ENCODE measurements at regions not wholly inside any gene's neighbourhood (a gene's known extent, or its start where the extent isn't known, plus 50 kb on each side); places are given as distances from the start of the nearest gene placed in this dataset.

DNA sequence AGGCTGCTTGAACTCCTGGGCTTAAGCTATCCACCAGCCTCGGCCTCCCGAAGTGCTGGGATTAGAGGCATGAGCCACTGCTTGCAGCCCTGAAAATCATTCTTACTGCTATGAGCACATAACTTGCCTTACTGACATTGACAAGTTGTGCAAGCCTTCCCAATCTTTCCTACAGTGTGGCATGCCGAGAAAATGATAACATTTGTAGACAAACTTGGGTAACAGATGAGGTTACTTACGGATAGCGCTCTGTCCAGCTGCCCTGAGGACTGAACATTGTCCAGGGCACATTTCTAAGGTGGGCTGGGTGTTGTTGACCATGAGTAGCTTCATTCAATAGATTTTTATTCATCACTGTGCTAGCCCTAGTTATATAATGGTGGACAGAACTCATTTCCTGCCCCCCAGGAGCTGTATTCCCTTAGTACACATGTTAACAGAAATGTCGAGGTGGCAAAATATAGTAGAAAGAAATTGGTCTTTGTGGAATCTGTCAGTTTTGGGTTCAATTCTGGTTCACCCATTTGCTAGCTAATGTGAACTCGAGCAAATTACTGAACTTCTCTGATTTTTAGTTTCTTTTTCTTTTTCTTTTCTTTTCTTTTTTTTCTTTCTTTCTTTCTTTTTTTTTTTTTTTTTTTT is 118.4 kb upstream of the AKIRIN2 start:
- peaks cover 84% of the 10 kb centered on the region for H3K4me1 ChIP-seq (ENCODE audit: insufficient read depth, low read length)
- no peaks in the 10 kb centered on the region for H3K27me3 ChIP-seq (ENCODE audit: control insufficient read depth in 1 of 2, insufficient read depth in 2 of 2, low read length in 2 of 2)
- H3K9ac ChIP-seq (ENCODE audit: insufficient read depth, low read depth, low read length), result no peak overlapping the region
- DNase-seq (ENCODE audit: low spot score) (peak; percentile 82), FAIRE-seq (peak; percentile 39), ATAC-seq (peak; percentile 83)
- in situ Hi-C loops (cut with HindIII; ENCODE audit: extremely low pct_ligation_motif_present, low pct_unique_long_range_greater_than_20kb), result no loop called here
- no TSS peak for BruUV-seq (replicated peaks)
- no peak overlapping the region for H2AFZ ChIP-seq (ENCODE audit: low read length)
- H3K4me2 ChIP-seq (ENCODE audit: low read depth, low read length), result peak overlapping the region; percentile 37; the same call in 1 of the 2 replicates
- no peaks in the 10 kb centered on the region for H3K9me3 ChIP-seq (ENCODE audit: low read length)
- ChIA-PET CTCF (ENCODE audit: low intra/inter-chr PET ratio, low total read pairs) (no interaction called here), POLR2A (interaction anchor here (1.5 to 3.2 kb wide), 3 partner anchors 14 to 48 kb away, joined by 5 to 14 read pairs (median 12); no protein-coding TSS in a partner anchor)
- H3K79me2 ChIP-seq (ENCODE audit: insufficient read depth, low read length), result no peaks in the 10 kb centered on the region
- intact Hi-C loops (cut with micrococcal nuclease; ENCODE audit: unreplicated experiment), result no loop called here
- peak overlapping the region; percentile 24 for H3K27ac ChIP-seq (ENCODE audit: extremely low read length, insufficient read depth, low read length)
- no peaks in the 10 kb centered on the region for H4K20me1 ChIP-seq (ENCODE audit: insufficient read depth, low read length)
- H3K4me3 ChIP-seq (replicated peaks in 1 of 3; ENCODE audit: insufficient read depth in 1 of 3, low read depth in 2 of 3, low read length in 3 of 3), result no peak overlapping the region
- WGBS (ENCODE audit: low lambda C conversion rate), result 45% methylated on average over 7 of the region's 7 CpGs
- H3K36me3 ChIP-seq (replicated peaks in 1 of 2; ENCODE audit: control insufficient read depth in 1 of 2, insufficient read depth in 2 of 2, low read length in 2 of 2), result no peaks in the 10 kb centered on the region
- TF ChIP-seq SIX4 (CRISPR knock-in tag; IDR thresholded peaks at IDR 0.05), result no peak
- TF ChIP-seq MEIS1 (CRISPR knock-in tag; IDR thresholded peaks at IDR 0.05; ENCODE audit: borderline replicate concordance), result 0 out of 2 replicates have a peak, but pooled peaks have one; percentile 50
- TF ChIP-seq JUND (CRISPR knock-in tag; IDR thresholded peaks at IDR 0.05), result 0 out of 2 replicates have a peak, but pooled peaks have one; percentile 23
- TF ChIP-seq HNF4A (CRISPR knock-in tag; IDR thresholded peaks at IDR 0.05), result peak; percentile 77
- TF ChIP-seq ZMYM2 (CRISPR knock-in tag; IDR thresholded peaks at IDR 0.05), result peak; percentile 74; the same call in 1 of the 2 replicates
- no peak for TF ChIP-seq SOX13 (IDR thresholded peaks at IDR 0.05)
- TF ChIP-seq SOX13 (CRISPR knock-in tag; conservative IDR thresholded peaks at IDR 0.05 in 1 of 2, IDR thresholded peaks at IDR 0.05 in 1 of 2), result peak in 1 of 2 experiments; percentile 72; a peak in 2 of 4 replicates
- TF ChIP-seq ZMYM4 (CRISPR knock-in tag; IDR thresholded peaks at IDR 0.05), result peak; percentile 65
- TF ChIP-seq SETDB1 (CRISPR knock-in tag; IDR thresholded peaks at IDR 0.05; ENCODE audit: borderline replicate concordance), result no peak
- TF ChIP-seq ELF3 (CRISPR knock-in tag; IDR thresholded peaks at IDR 0.05), result no peak
- peak; percentile 31; the same call in 1 of the 2 replicates for TF ChIP-seq IKZF5 (CRISPR knock-in tag; IDR thresholded peaks at IDR 0.05)
- TF ChIP-seq REPIN1 (CRISPR knock-in tag; IDR thresholded peaks at IDR 0.05; ENCODE audit: borderline replicate concordance, low read depth), result no peak
- peak; percentile 87 for TF ChIP-seq CEBPG (CRISPR knock-in tag; IDR thresholded peaks at IDR 0.05)
- TF ChIP-seq SMYD3 (CRISPR knock-in tag; IDR thresholded peaks at IDR 0.05), result 0 out of 2 replicates have a peak, but pooled peaks have one; percentile 2
- TF ChIP-seq TBX2 (CRISPR knock-in tag; IDR thresholded peaks at IDR 0.05; ENCODE audit: borderline replicate concordance), result peak; percentile 25; the same call in 1 of the 2 replicates
- peak; percentile 22; the same call in 1 of the 2 replicates for TF ChIP-seq TFAP4 (IDR thresholded peaks at IDR 0.05; ENCODE audit: borderline replicate concordance, low read depth)
- peak; percentile 32; the same call in 1 of the 2 replicates for TF ChIP-seq MED1 (CRISPR knock-in tag; IDR thresholded peaks at IDR 0.05)
- TF ChIP-seq, protein P1, sequence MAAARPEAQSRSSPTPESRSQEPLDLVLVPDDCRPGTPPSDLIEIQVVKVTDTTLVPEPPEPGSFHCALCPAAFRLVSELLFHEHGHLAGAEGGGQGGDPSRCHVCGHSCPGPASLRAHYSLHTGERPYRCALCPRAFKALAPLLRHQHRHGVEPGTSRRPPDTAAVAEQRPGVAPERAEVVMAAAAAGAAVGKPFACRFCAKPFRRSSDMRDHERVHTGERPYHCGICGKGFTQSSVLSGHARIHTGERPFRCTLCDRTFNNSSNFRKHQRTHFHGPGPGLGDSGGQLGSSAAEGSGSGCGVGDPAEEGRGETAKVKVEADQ (CRISPR knock-in tag; IDR thresholded peaks at IDR 0.05; ENCODE audit: borderline replicate concordance), result no peak
- TF ChIP-seq HDAC1 (CRISPR knock-in tag; IDR thresholded peaks at IDR 0.05), result peak; percentile 42; the same call in 1 of the 2 replicates
